ENCODE measurements at regions not wholly inside any gene's neighbourhood (a gene's known extent, or its start where the extent isn't known, plus 50 kb on each side); places are given as distances from the start of the nearest gene placed in this dataset.

DNA sequence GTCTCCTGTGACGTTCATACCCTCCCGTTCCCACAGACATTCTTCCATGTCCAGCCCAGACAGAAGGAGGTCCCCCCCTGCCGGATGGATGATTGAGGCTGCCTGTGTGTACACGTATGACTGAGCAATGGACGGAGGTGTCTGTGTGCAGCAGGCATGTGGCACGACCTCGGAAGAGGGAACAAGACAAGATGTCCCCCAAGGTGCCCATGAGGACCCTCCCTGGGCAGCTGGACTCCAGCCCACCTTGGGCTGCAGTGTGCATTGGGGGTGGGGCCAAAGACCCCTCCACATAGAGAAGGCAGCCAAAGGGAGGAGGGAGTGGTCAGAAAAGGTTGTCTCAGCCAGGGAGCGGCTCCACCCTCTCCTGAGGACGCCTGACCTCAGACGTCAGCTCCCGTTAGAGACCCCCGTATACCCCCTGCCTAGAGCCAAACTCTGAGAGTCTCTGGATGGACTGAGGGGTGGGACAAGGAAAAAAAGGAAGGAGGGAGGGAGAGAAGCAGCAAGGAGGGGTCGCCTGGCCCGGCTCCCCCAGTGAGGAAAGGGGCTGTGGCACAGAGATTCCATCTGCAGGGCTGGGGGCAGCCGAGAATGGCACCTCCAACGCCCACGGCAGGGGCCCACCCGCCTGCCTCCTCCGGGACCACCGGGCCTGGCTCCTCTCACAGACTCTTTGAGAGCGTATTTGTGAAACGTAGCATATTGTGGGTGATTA is 92.9 kb upstream of the BHLHE23 start:
- intact Hi-C loops (cut with micrococcal nuclease) = no loop called here

DNA sequence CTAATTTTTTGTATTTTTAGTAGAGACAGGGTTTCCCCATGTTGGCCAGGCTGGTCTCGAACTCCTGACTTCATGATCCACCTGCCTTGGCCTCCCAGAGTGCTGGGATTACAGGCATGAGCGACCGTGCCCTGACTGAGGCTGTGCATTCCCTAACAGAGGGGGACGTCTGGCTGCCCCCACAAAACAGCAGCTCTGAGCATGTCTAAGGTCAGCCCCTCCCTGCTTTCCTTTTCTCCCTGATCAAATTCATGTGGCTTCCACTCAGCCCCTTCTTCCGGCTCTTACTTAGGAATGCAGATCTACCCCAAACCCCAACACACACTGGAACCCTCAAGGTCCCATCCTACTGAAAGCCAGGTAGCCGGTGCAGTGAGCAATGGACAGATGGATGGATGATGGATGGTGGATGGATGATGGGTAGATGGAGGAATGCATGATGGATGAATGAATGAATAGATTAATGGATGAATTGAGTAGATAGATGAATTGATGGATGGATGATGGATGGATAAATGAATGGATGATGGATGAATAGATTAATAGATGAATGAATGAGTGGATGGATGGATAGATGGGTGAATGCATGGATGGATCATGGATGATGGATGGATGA is 91.5 kb upstream of the BHLHE23 start:
- ChIA-PET CTCF (no interaction called here), POLR2A (no interaction called here)
- H3K27ac ChIP-seq (ENCODE audit: low read length in 2 of 2) = no peak overlapping the region
- no peak overlapping the region for H3K4me2 ChIP-seq (replicated peaks; ENCODE audit: low read depth, low read length, poor library complexity, severe bottlenecking)
- no peak overlapping the region for H3K4me3 Mint-ChIP-seq
- H3K27ac Mint-ChIP-seq = no peak overlapping the region
- 82% methylated on average over 5 of the region's 6 CpGs for WGBS (ENCODE audit: insufficient coverage)
- H3K9ac ChIP-seq (ENCODE audit: low read length) = no peak overlapping the region
- H3K9me3 Mint-ChIP-seq (ENCODE audit: insufficient read depth) = no peaks in the 10 kb centered on the region
- no peaks in the 10 kb centered on the region for H3K36me3 ChIP-seq (replicated peaks in 1 of 2; ENCODE audit: control extremely low read depth in 1 of 2, control insufficient read depth in 1 of 2, extremely low read depth in 1 of 2, insufficient read depth in 2 of 2, low read length in 1 of 2)
- H2AFZ ChIP-seq (ENCODE audit: insufficient read depth, low read depth, low read length, poor library complexity, severe bottlenecking) = no peak overlapping the region
- ATAC-seq (ENCODE audit: low read depth) = no peak
- intact Hi-C loops (cut with micrococcal nuclease) = no loop called here
- no peak for DNase-seq
- TF ChIP-seq, protein P1, sequence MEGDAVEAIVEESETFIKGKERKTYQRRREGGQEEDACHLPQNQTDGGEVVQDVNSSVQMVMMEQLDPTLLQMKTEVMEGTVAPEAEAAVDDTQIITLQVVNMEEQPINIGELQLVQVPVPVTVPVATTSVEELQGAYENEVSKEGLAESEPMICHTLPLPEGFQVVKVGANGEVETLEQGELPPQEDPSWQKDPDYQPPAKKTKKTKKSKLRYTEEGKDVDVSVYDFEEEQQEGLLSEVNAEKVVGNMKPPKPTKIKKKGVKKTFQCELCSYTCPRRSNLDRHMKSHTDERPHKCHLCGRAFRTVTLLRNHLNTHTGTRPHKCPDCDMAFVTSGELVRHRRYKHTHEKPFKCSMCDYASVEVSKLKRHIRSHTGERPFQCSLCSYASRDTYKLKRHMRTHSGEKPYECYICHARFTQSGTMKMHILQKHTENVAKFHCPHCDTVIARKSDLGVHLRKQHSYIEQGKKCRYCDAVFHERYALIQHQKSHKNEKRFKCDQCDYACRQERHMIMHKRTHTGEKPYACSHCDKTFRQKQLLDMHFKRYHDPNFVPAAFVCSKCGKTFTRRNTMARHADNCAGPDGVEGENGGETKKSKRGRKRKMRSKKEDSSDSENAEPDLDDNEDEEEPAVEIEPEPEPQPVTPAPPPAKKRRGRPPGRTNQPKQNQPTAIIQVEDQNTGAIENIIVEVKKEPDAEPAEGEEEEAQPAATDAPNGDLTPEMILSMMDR (IDR thresholded peaks at IDR 0.05) = no peak
- no peak for TF ChIP-seq EZH2 (IDR thresholded peaks at IDR 0.05; ENCODE audit: borderline replicate concordance, insufficient read depth, low read depth, low read length, poor library complexity, severe bottlenecking)
- peaks cover 8% of the 10 kb centered on the region for H3K27me3 Mint-ChIP-seq
- no peak overlapping the region for H3K4me3 ChIP-seq (ENCODE audit: control extremely low read depth in 1 of 5, extremely low read depth in 1 of 5, insufficient read depth in 1 of 5, low read depth in 2 of 5, low read length in 4 of 5)
- H4K20me1 ChIP-seq (ENCODE audit: control insufficient read depth, insufficient read depth, low read length, poor library complexity, severe bottlenecking) = no peaks in the 10 kb centered on the region
- peaks cover 7% of the 10 kb centered on the region for H3K4me1 Mint-ChIP-seq
- H3K9me3 ChIP-seq (ENCODE audit: control extremely low read depth in 1 of 3, control insufficient read depth in 2 of 3, insufficient read depth in 1 of 3, low read length in 2 of 3) = peaks cover 0 to 7% (median 0%) of the 10 kb centered on the region in 3 donors
- peaks cover 0 to 26% (median 0%) of the 10 kb centered on the region in 4 experiments for H3K27me3 ChIP-seq (replicated peaks in 1 of 4; ENCODE audit: control extremely low read depth in 1 of 4, control insufficient read depth in 3 of 4, insufficient read depth in 4 of 4, low read length in 3 of 4)
- H3K79me2 ChIP-seq (ENCODE audit: control insufficient read depth, insufficient read depth, low read length) = no peaks in the 10 kb centered on the region
- H3K4me1 ChIP-seq (ENCODE audit: control insufficient read depth in 2 of 2, insufficient read depth in 2 of 2, low read length in 2 of 2) = peaks cover 3 to 4% of the 10 kb centered on the region in 2 donors

More for the DNA sequence above, 92.9 kb upstream of the BHLHE23 start:
- ChIA-PET POLR2A (no interaction called here), CTCF (no interaction called here)
- DNase-seq = no peak
- H3K27me3 Mint-ChIP-seq = peaks cover 8% of the 10 kb centered on the region
- Histone ChIP-seq H2AFZ (ENCODE audit: insufficient read depth, low read depth, low read length, poor library complexity, severe bottlenecking) (no peak overlapping the region), H3K9ac (ENCODE audit: low read length) (no peak overlapping the region), H3K4me2 (replicated peaks; ENCODE audit: low read depth, low read length, poor library complexity, severe bottlenecking) (no peak overlapping the region), H3K4me3 (ENCODE audit: control extremely low read depth in 1 of 5, extremely low read depth in 1 of 5, insufficient read depth in 1 of 5, low read depth in 2 of 5, low read length in 4 of 5) (no peak overlapping the region), H3K79me2 (ENCODE audit: control insufficient read depth, insufficient read depth, low read length) (no peaks in the 10 kb centered on the region), H3K27ac (ENCODE audit: low read length in 2 of 2) (no peak overlapping the region), H4K20me1 (ENCODE audit: control insufficient read depth, insufficient read depth, low read length, poor library complexity, severe bottlenecking) (no peaks in the 10 kb centered on the region), H3K36me3 (replicated peaks in 1 of 2; ENCODE audit: control extremely low read depth in 1 of 2, control insufficient read depth in 1 of 2, extremely low read depth in 1 of 2, insufficient read depth in 2 of 2, low read length in 1 of 2) (no peaks in the 10 kb centered on the region), H3K9me3 (ENCODE audit: control extremely low read depth in 1 of 3, control insufficient read depth in 2 of 3, insufficient read depth in 1 of 3, low read length in 2 of 3) (peaks cover 0 to 20% (median 0%) of the 10 kb centered on the region in 3 donors), H3K4me1 (ENCODE audit: control insufficient read depth in 2 of 2, insufficient read depth in 2 of 2, low read length in 2 of 2) (peaks cover 3 to 4% of the 10 kb centered on the region in 2 donors), H3K27me3 (replicated peaks in 1 of 4; ENCODE audit: control extremely low read depth in 1 of 4, control insufficient read depth in 3 of 4, insufficient read depth in 4 of 4, low read length in 3 of 4) (peaks cover 0 to 28% (median 0%) of the 10 kb centered on the region in 4 experiments)
- 57% methylated on average over 14 of the region's 22 CpGs for WGBS (ENCODE audit: insufficient coverage)
- H3K27ac Mint-ChIP-seq = no peak overlapping the region
- TF ChIP-seq, protein P1 (IDR thresholded peaks at IDR 0.05) = no peak
- no peak for TF ChIP-seq EZH2 (IDR thresholded peaks at IDR 0.05; ENCODE audit: borderline replicate concordance, insufficient read depth, low read depth, low read length, poor library complexity, severe bottlenecking)
- ATAC-seq (ENCODE audit: low read depth) = no peak
- H3K9me3 Mint-ChIP-seq (ENCODE audit: insufficient read depth) = no peaks in the 10 kb centered on the region
- H3K4me3 Mint-ChIP-seq = no peak overlapping the region
- H3K4me1 Mint-ChIP-seq = peaks cover 7% of the 10 kb centered on the region

Data from B cell (primary cell).